IPS-15b (cell line): ENCODE measurements at regions not wholly inside any gene's neighbourhood (a gene's known extent, or its start where the extent isn't known, plus 50 kb on each side); places are given as distances from the start of the nearest gene placed in this dataset.

Experiments
- H3K27me3 ChIP-seq: one replicate; pipeline ENCODE4 v1.6.1; 2013; ENCODE audit warnings: low read length; ENCODE audit not compliant: control insufficient read depth, insufficient read depth
- H3K36me3 ChIP-seq: one replicate; pipeline ENCODE4 v1.6.1; 2013; ENCODE audit warnings: low read length; ENCODE audit not compliant: control insufficient read depth, insufficient read depth
- H3K4me1 ChIP-seq: one replicate; pipeline ENCODE4 v1.6.1; 2013; ENCODE audit warnings: mild to moderate bottlenecking, low read length; ENCODE audit not compliant: control insufficient read depth, insufficient read depth
- H3K4me3 ChIP-seq: one replicate; pipeline ENCODE4 v1.5.1; 2013; ENCODE audit warnings: low read depth, low read length
- H3K9ac ChIP-seq: one replicate; pipeline ENCODE4 v1.6.1; 2013; ENCODE audit warnings: low read depth, mild to moderate bottlenecking, low read length
- H3K9me3 ChIP-seq: one replicate; pipeline ENCODE4 v1.6.1; 2013; ENCODE audit warnings: mild to moderate bottlenecking, low read length; ENCODE audit not compliant: control insufficient read depth, insufficient read depth

GRCh38 chr12:59027199-59027598 is 106.9 kb upstream of the LRIG3 start:
- Histone ChIP-seq H3K9me3 (no peaks in the 10 kb centered on the region), H3K27me3 (no peaks in the 10 kb centered on the region), H3K4me3 (no peak overlapping the region), H3K9ac (no peak overlapping the region), H3K36me3 (no peaks in the 10 kb centered on the region), H3K4me1 (no peaks in the 10 kb centered on the region)

GRCh38 chr12:59023861-59024424 is 103.6 kb upstream of the LRIG3 start:
- no peaks in the 10 kb centered on the region for H3K9me3 ChIP-seq
- no peak overlapping the region for H3K4me3 ChIP-seq
- H3K9ac ChIP-seq: no peak overlapping the region

GRCh38 chr12:59020073-59020946 is 100.0 kb upstream of the LRIG3 start:
- Histone ChIP-seq H3K4me3 (no peak overlapping the region), H3K36me3 (no peaks in the 10 kb centered on the region)

More at GRCh38 chr12:59023861-59024424, 103.6 kb upstream of the LRIG3 start:
- H3K4me1 ChIP-seq: peaks cover 2% of the 10 kb centered on the region
- H3K36me3 ChIP-seq: no peaks in the 10 kb centered on the region
- no peaks in the 10 kb centered on the region for H3K27me3 ChIP-seq

GRCh38 chr12:59014885-59015284 is 94.6 kb upstream of the LRIG3 start:
- H3K9me3 ChIP-seq: no peaks in the 10 kb centered on the region
- no peak overlapping the region for H3K4me3 ChIP-seq
- H3K9ac ChIP-seq: no peak overlapping the region
- no peaks in the 10 kb centered on the region for H3K27me3 ChIP-seq
- H3K4me1 ChIP-seq: no peaks in the 10 kb centered on the region
- H3K36me3 ChIP-seq: no peaks in the 10 kb centered on the region

More at GRCh38 chr12:59020073-59020946, 100.0 kb upstream of the LRIG3 start:
- Histone ChIP-seq H3K27me3 (no peaks in the 10 kb centered on the region), H3K9ac (no peak overlapping the region), H3K9me3 (no peaks in the 10 kb centered on the region), H3K4me1 (peaks cover 2% of the 10 kb centered on the region)

GRCh38 chr12:59010941-59011340 is 90.6 kb upstream of the LRIG3 start:
- Histone ChIP-seq H3K4me3 (no peak overlapping the region), H3K27me3 (no peaks in the 10 kb centered on the region), H3K9ac (no peak overlapping the region), H3K4me1 (no peaks in the 10 kb centered on the region), H3K9me3 (no peaks in the 10 kb centered on the region), H3K36me3 (no peaks in the 10 kb centered on the region)

GRCh38 chr12:59010118-59010517 is 89.8 kb upstream of the LRIG3 start:
- H3K4me1 ChIP-seq: no peaks in the 10 kb centered on the region
- no peaks in the 10 kb centered on the region for H3K9me3 ChIP-seq
- H3K4me3 ChIP-seq: no peak overlapping the region
- no peak overlapping the region for H3K9ac ChIP-seq
- H3K27me3 ChIP-seq: no peaks in the 10 kb centered on the region
- no peaks in the 10 kb centered on the region for H3K36me3 ChIP-seq

- no peaks in the 10 kb centered on the region for H3K4me1 ChIP-seq
- H3K9ac ChIP-seq: no peak overlapping the region
- H3K4me3 ChIP-seq: no peak overlapping the region
- no peaks in the 10 kb centered on the region for H3K27me3 ChIP-seq
- no peaks in the 10 kb centered on the region for H3K9me3 ChIP-seq
- H3K36me3 ChIP-seq: no peaks in the 10 kb centered on the region
Observed at GRCh38 chr12:59007620-59008019, 87.3 kb upstream of the LRIG3 start.

GRCh38 chr12:59005193-59005955 is 85.1 kb upstream of the LRIG3 start:
- Histone ChIP-seq H3K4me3 (no peak overlapping the region), H3K9me3 (no peaks in the 10 kb centered on the region), H3K9ac (no peak overlapping the region), H3K27me3 (no peaks in the 10 kb centered on the region), H3K4me1 (no peaks in the 10 kb centered on the region), H3K36me3 (no peaks in the 10 kb centered on the region)

GRCh38 chr12:59004456-59004855 is 84.2 kb upstream of the LRIG3 start:
- Histone ChIP-seq H3K4me1 (no peaks in the 10 kb centered on the region), H3K27me3 (no peaks in the 10 kb centered on the region), H3K36me3 (no peaks in the 10 kb centered on the region), H3K4me3 (no peak overlapping the region), H3K9me3 (no peaks in the 10 kb centered on the region), H3K9ac (no peak overlapping the region)

- H3K4me3 ChIP-seq: no peak overlapping the region
- H3K27me3 ChIP-seq: no peaks in the 10 kb centered on the region
- H3K4me1 ChIP-seq: no peaks in the 10 kb centered on the region
- no peaks in the 10 kb centered on the region for H3K36me3 ChIP-seq
- H3K9me3 ChIP-seq: no peaks in the 10 kb centered on the region
- H3K9ac ChIP-seq: no peak overlapping the region
Observed at GRCh38 chr12:58995666-58996363, 75.5 kb upstream of the LRIG3 start.

- Histone ChIP-seq H3K9me3 (no peaks in the 10 kb centered on the region), H3K36me3 (no peaks in the 10 kb centered on the region), H3K4me1 (no peaks in the 10 kb centered on the region), H3K4me3 (no peak overlapping the region), H3K9ac (no peak overlapping the region), H3K27me3 (no peaks in the 10 kb centered on the region)
Observed at GRCh38 chr12:58988643-58989344, 68.5 kb upstream of the LRIG3 start.
